ACHN (cell line): ENCODE measurements at regions not wholly inside any gene's neighbourhood (a gene's known extent, or its start where the extent isn't known, plus 50 kb on each side); places are given as distances from the start of the nearest gene placed in this dataset.
"Not testable (repeated sequence)": the region's sequence is repeated elsewhere in the genome, so short reads cannot be mapped to it uniquely, and the experiment has no call there.

ENCODE experiments used
- DNase-seq: peaks from one replicate; pipeline ENCODE4 v3.0.0-alpha.2; 2015
- in situ Hi-C: cut with HindIII; loops from 2 replicates; pipeline ENCODE4 v1.10.0; 2017; ENCODE audit warnings: low sequenced_read_pairs, low pct_ligation_motif_present, low pct_unique_long_range_greater_than_20kb

- no peak for DNase-seq
- in situ Hi-C loops: no loop called here
Measured at GRCh38 chr3:177333533-177334520, 136.5 kb upstream of the TBL1XR1 start.

- in situ Hi-C loops: no loop called here
- DNase-seq: no peak
Measured at GRCh38 chr3:177334803-177335202, 137.5 kb upstream of the TBL1XR1 start.

GRCh38 chr3:177335728-177336127 lies 138.4 kb upstream of the TBL1XR1 start:
- in situ Hi-C loops: no loop called here

GRCh38 chr3:177336873-177337450 lies 139.7 kb upstream of the TBL1XR1 start:
- in situ Hi-C loops: no loop called here
- DNase-seq: no peak

More at GRCh38 chr3:177335728-177336127, 138.4 kb upstream of the TBL1XR1 start:
- DNase-seq: no peak

GRCh38 chr3:177337541-177338331 lies 140.5 kb upstream of the TBL1XR1 start:
- in situ Hi-C loops: no loop called here
- DNase-seq: no peak

GRCh38 chr3:177338697-177339219 lies 141.5 kb upstream of the TBL1XR1 start:
- no peak for DNase-seq
- in situ Hi-C loops: no loop called here

- DNase-seq, in situ Hi-C loops: not testable (repeated sequence)
Measured at GRCh38 chr3:177339220-177339703, 142.0 kb upstream of the TBL1XR1 start.

- in situ Hi-C loops: no loop called here
- no peak for DNase-seq
Measured at GRCh38 chr3:177340243-177340830, 143.1 kb upstream of the TBL1XR1 start.

GRCh38 chr3:177341736-177342419 lies 144.6 kb upstream of the TBL1XR1 start:
- no peak for DNase-seq
- in situ Hi-C loops: no loop called here

GRCh38 chr3:177343122-177343625 lies 145.9 kb upstream of the TBL1XR1 start:
- in situ Hi-C loops: no loop called here
- no peak for DNase-seq

GRCh38 chr3:177345049-177345972 lies 148.0 kb upstream of the TBL1XR1 start:
- in situ Hi-C loops: no loop called here

GRCh38 chr3:177345973-177346503 lies 148.8 kb upstream of the TBL1XR1 start:
- in situ Hi-C loops: no loop called here
- no peak for DNase-seq

More at GRCh38 chr3:177345049-177345972, 148.0 kb upstream of the TBL1XR1 start:
- peak; percentile 92 for DNase-seq

GRCh38 chr3:177346878-177347277 lies 149.6 kb upstream of the TBL1XR1 start:
- DNase-seq: no peak
- in situ Hi-C loops: no loop called here

- no peak for DNase-seq
- in situ Hi-C loops: no loop called here
Measured at GRCh38 chr3:177347611-177348010, 150.3 kb upstream of the TBL1XR1 start.

GRCh38 chr3:177348974-177349373 lies 151.7 kb upstream of the TBL1XR1 start:
- DNase-seq: no peak
- in situ Hi-C loops: no loop called here

GRCh38 chr3:177349384-177349783 lies 152.1 kb upstream of the TBL1XR1 start:
- DNase-seq: no peak
- in situ Hi-C loops: no loop called here
